ENCODE measurements at regions not wholly inside any gene's neighbourhood (a gene's known extent, or its start where the extent isn't known, plus 50 kb on each side); places are given as distances from the start of the nearest gene placed in this dataset.

DNA sequence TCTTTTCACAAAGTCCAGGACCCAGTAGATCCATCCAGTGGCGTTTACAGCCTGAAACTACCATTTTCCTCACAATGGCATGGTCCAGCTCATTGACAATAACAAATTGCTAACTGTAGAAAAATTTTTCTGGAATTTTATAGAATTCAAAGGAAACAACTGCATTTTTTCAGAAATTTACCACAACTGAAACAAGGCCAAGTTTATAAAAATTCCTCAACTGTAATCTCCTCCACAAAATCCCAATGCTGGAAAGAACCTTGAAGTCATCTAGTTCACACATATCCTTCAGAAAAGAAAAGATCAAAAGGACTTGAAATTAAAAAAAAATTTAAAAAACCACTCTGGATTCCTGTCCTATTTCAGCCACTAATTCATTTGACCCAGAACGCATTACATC, 226.0 kb upstream of the CTAGE1 start:
- ChIA-PET RAD21 (ENCODE audit: low non-redundant PET in 1 of 2, low total read pairs in 2 of 2, uncharacterized antibody in 2 of 2, unreplicated experiment in 2 of 2) (no interaction called here), CTCF (no interaction called here), POLR2A (no interaction called here)
- no peaks in the 10 kb centered on the region for H3K36me3 ChIP-seq (ENCODE audit: control insufficient read depth in 1 of 2, insufficient read depth in 2 of 2, low read length in 2 of 2)
- H3K4me3 ChIP-seq (replicated peaks in 1 of 2; ENCODE audit: low read depth in 1 of 2, low read length in 2 of 2) = no peak overlapping the region
- no peaks in the 10 kb centered on the region for H3K27me3 ChIP-seq (ENCODE audit: insufficient read depth, low read length)
- no peak overlapping the region for H3K4me2 ChIP-seq (ENCODE audit: low read length)
- no TSS peak for BruUV-seq (replicated peaks)
- H3K9me2 ChIP-seq (ENCODE audit: insufficient read depth) = no peaks in the 10 kb centered on the region
- no peaks in the 10 kb centered on the region for H3K9me3 ChIP-seq (ENCODE audit: control insufficient read depth in 1 of 2, insufficient read depth in 1 of 2, low read depth in 1 of 2, low read length in 2 of 2)
- no peaks in the 10 kb centered on the region for H4K20me1 ChIP-seq (ENCODE audit: insufficient read depth)
- no peaks in the 10 kb centered on the region for H3K79me2 ChIP-seq (ENCODE audit: insufficient read depth, low read length)
- ATAC-seq = no peak
- TF ChIP-seq JUND (IDR thresholded peaks at IDR 0.05) (no peak), ZNF274 (IDR thresholded peaks at IDR 0.05; ENCODE audit: low read depth, low read length) (no peak), SRF (IDR thresholded peaks at IDR 0.05; ENCODE audit: low read depth) (no peak), RAD21 (IDR thresholded peaks at IDR 0.05; ENCODE audit: low read depth) (no peak), CBX3 (IDR thresholded peaks at IDR 0.05; ENCODE audit: low read depth) (no peak)
- TF ChIP-seq, protein P1, sequence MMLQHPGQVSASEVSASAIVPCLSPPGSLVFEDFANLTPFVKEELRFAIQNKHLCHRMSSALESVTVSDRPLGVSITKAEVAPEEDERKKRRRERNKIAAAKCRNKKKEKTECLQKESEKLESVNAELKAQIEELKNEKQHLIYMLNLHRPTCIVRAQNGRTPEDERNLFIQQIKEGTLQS (IDR thresholded peaks at IDR 0.05) = no peak
- TF ChIP-seq, protein P2, sequence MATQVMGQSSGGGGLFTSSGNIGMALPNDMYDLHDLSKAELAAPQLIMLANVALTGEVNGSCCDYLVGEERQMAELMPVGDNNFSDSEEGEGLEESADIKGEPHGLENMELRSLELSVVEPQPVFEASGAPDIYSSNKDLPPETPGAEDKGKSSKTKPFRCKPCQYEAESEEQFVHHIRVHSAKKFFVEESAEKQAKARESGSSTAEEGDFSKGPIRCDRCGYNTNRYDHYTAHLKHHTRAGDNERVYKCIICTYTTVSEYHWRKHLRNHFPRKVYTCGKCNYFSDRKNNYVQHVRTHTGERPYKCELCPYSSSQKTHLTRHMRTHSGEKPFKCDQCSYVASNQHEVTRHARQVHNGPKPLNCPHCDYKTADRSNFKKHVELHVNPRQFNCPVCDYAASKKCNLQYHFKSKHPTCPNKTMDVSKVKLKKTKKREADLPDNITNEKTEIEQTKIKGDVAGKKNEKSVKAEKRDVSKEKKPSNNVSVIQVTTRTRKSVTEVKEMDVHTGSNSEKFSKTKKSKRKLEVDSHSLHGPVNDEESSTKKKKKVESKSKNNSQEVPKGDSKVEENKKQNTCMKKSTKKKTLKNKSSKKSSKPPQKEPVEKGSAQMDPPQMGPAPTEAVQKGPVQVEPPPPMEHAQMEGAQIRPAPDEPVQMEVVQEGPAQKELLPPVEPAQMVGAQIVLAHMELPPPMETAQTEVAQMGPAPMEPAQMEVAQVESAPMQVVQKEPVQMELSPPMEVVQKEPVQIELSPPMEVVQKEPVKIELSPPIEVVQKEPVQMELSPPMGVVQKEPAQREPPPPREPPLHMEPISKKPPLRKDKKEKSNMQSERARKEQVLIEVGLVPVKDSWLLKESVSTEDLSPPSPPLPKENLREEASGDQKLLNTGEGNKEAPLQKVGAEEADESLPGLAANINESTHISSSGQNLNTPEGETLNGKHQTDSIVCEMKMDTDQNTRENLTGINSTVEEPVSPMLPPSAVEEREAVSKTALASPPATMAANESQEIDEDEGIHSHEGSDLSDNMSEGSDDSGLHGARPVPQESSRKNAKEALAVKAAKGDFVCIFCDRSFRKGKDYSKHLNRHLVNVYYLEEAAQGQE (IDR thresholded peaks at IDR 0.05; ENCODE audit: low read depth) = no peak
- no peak overlapping the region for H3K27ac ChIP-seq (ENCODE audit: low read depth, low read length)
- intact Hi-C loops (cut with micrococcal nuclease) = no loop called here
- no peak overlapping the region for H3K9ac ChIP-seq (ENCODE audit: low read length)
- DNase-seq (ENCODE audit: low read depth, low spot score) = no peak
- peaks cover 0 to 6% of the 10 kb centered on the region in 2 experiments; a peak in 2 of 4 replicates for H3K4me1 ChIP-seq (ENCODE audit: control insufficient read depth in 1 of 2, insufficient read depth in 2 of 2, low read length in 2 of 2)
- no peak overlapping the region for H2AFZ ChIP-seq (ENCODE audit: low read depth, low read length, poor library complexity, severe bottlenecking)

DNA sequence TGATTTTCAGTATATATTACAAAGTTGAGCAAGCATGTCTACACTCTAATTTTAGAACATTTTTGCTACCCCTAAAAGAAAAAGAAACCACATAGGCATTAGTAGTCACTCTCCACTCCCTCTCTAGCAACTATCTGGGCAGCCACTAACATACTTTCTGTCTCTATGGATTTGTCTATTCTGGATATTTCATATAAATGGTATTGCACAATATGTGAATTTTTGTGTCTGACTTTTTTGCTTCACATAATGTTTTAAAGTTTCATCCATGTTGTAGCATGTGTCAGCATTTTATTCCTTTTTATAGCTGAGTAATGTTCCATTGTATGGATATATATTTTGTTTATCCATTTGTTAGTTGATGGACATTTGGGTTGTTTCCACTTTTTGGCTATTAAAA, 232.5 kb upstream of the CTAGE1 start:
- Histone ChIP-seq H3K9ac (ENCODE audit: low read length) (no peak overlapping the region), H3K4me1 (ENCODE audit: control insufficient read depth in 1 of 2, insufficient read depth in 2 of 2, low read length in 2 of 2) (no peaks in the 10 kb centered on the region), H4K20me1 (ENCODE audit: insufficient read depth) (no peaks in the 10 kb centered on the region), H2AFZ (ENCODE audit: low read depth, low read length, poor library complexity, severe bottlenecking) (no peak overlapping the region), H3K36me3 (ENCODE audit: control insufficient read depth in 1 of 2, insufficient read depth in 2 of 2, low read length in 2 of 2) (no peaks in the 10 kb centered on the region), H3K4me3 (replicated peaks in 1 of 2; ENCODE audit: low read depth in 1 of 2, low read length in 2 of 2) (no peak overlapping the region), H3K9me3 (ENCODE audit: control insufficient read depth in 1 of 2, insufficient read depth in 1 of 2, low read depth in 1 of 2, low read length in 2 of 2) (0 out of 4 replicates have a peak, but pooled peaks cover 0 to 3% of the 10 kb centered on the region in 2 experiments), H3K4me2 (ENCODE audit: low read length) (no peak overlapping the region), H3K27me3 (ENCODE audit: insufficient read depth, low read length) (no peaks in the 10 kb centered on the region), H3K79me2 (ENCODE audit: insufficient read depth, low read length) (no peaks in the 10 kb centered on the region), H3K9me2 (ENCODE audit: insufficient read depth) (no peaks in the 10 kb centered on the region), H3K27ac (ENCODE audit: low read depth, low read length) (no peak overlapping the region)
- POLR2A ChIA-PET = no interaction called here
- intact Hi-C loops (cut with micrococcal nuclease) = no loop called here
- DNase-seq (ENCODE audit: low read depth, low spot score) = no peak
- CTCF ChIA-PET = no interaction called here
- no peak for ATAC-seq
- RAD21 ChIA-PET (ENCODE audit: low non-redundant PET in 1 of 2, low total read pairs in 2 of 2, uncharacterized antibody in 2 of 2, unreplicated experiment in 2 of 2) = no interaction called here
- BruUV-seq (replicated peaks) = no TSS peak
- TF ChIP-seq EGR1 (IDR thresholded peaks at IDR 0.05; ENCODE audit: low read depth) (no peak), SP1 (IDR thresholded peaks at IDR 0.05; ENCODE audit: low read depth) (no peak), ZNF274 (IDR thresholded peaks at IDR 0.05; ENCODE audit: low read depth, low read length) (no peak), EZH2phosphoT487 (IDR thresholded peaks at IDR 0.05; ENCODE audit: borderline replicate concordance) (no peak), RAD21 (IDR thresholded peaks at IDR 0.05; ENCODE audit: low read depth) (no peak), SRF (IDR thresholded peaks at IDR 0.05; ENCODE audit: low read depth) (no peak)
- TF ChIP-seq, protein P3, sequence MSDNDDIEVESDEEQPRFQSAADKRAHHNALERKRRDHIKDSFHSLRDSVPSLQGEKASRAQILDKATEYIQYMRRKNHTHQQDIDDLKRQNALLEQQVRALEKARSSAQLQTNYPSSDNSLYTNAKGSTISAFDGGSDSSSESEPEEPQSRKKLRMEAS (IDR thresholded peaks at IDR 0.05) = no peak
- TF ChIP-seq, protein P1 (IDR thresholded peaks at IDR 0.05) = no peak
- TF ChIP-seq, protein P2 (IDR thresholded peaks at IDR 0.05; ENCODE audit: low read depth) = no peak

Data from HCT116 (cell line).